H1 (cell line): ENCODE measurements at regions not wholly inside any gene's neighbourhood (a gene's known extent, or its start where the extent isn't known, plus 50 kb on each side); places are given as distances from the start of the nearest gene placed in this dataset.

Experiments used
- CTCF ChIP-seq, 3 experiments: IDR thresholded peaks; 1 replicate in 2 of 3; 2 replicates in 1 of 3; pipeline versions ENCODE4 v1.5.1 to v1.6.1; 2011; ENCODE audit warnings: low read length in 3 of 3, mild to moderate bottlenecking in 3 of 3, inconsistent platforms in 2 of 3, low read depth in 1 of 3, moderate library complexity in 1 of 3; ENCODE audit not compliant: insufficient read depth in 1 of 3; ENCODE audit errors: control extremely low read depth in 1 of 3
- GABPA ChIP-seq: IDR thresholded peaks from 2 replicates; pipeline ENCODE4 v1.6.1; 2011; ENCODE audit warnings: mild to moderate bottlenecking, low read length, moderate library complexity, borderline replicate concordance; ENCODE audit not compliant: insufficient read depth
- JUND ChIP-seq: IDR thresholded peaks from 2 replicates; pipeline ENCODE4 v1.6.1; 2011; ENCODE audit warnings: mild to moderate bottlenecking, improper control_type of control experiment, low read length
- POLR2AphosphoS5 ChIP-seq: IDR thresholded peaks from 2 replicates; pipeline ENCODE4 v1.6.1; 2011; ENCODE audit warnings: low read depth, low read length
- SIN3A ChIP-seq, 2 experiments: IDR thresholded peaks in 1 of 2; conservative IDR thresholded peaks in 1 of 2; 2 replicates each; pipeline ENCODE4 v1.6.1; 2011 to 2012; ENCODE audit warnings: low read length in 2 of 2, improper control_type of control experiment in 1 of 2, low read depth in 1 of 2, mild to moderate bottlenecking in 1 of 2
- TBP ChIP-seq: IDR thresholded peaks from 2 replicates; pipeline ENCODE4 v1.6.1; 2011; ENCODE audit warnings: low read depth, low read length, improper control_type of control experiment
- YY1 ChIP-seq: IDR thresholded peaks from 2 replicates; pipeline ENCODE4 v1.6.1; 2011; ENCODE audit warnings: low read depth, mild to moderate bottlenecking, low read length

GRCh38 chr6:15781890-15782289 lies 119.1 kb upstream of the DTNBP1 start:
- TF ChIP-seq CTCF (IDR thresholded peaks at IDR 0.05; ENCODE audit: control extremely low read depth in 1 of 3, insufficient read depth in 1 of 3, low read depth in 1 of 3, low read length in 3 of 3) (no peak), SIN3A (conservative IDR thresholded peaks at IDR 0.05 in 1 of 2, IDR thresholded peaks at IDR 0.05 in 1 of 2; ENCODE audit: low read depth in 1 of 2, low read length in 2 of 2) (no peak), TBP (no peak), JUND (no peak), YY1 (no peak), GABPA (no peak), POLR2AphosphoS5 (no peak)
